ENCODE measurements at regions not wholly inside any gene's neighbourhood (a gene's known extent, or its start where the extent isn't known, plus 50 kb on each side); places are given as distances from the start of the nearest gene placed in this dataset.

GRCh38 chr3:148598619-148599018 is 99.1 kb upstream of the AGTR1 start:
- peaks cover 3% of the 10 kb centered on the region for H3K27me3 Mint-ChIP-seq (ENCODE audit: insufficient read depth, low read depth, poor library complexity)
- Histone ChIP-seq H3K27ac (ENCODE audit: low read depth) (no peak overlapping the region), H4K20me1 (replicated peaks; ENCODE audit: insufficient read depth) (no peaks in the 10 kb centered on the region), H3K36me3 (ENCODE audit: insufficient read depth) (no peaks in the 10 kb centered on the region), H3K4me2 (no peak overlapping the region), H3K79me2 (replicated peaks; ENCODE audit: insufficient read depth) (no peaks in the 10 kb centered on the region), H2AFZ (no peak overlapping the region), H3F3A (replicated peaks; ENCODE audit: low read depth) (no peaks in the 10 kb centered on the region), H3K27me3 (ENCODE audit: insufficient read depth) (no peaks in the 10 kb centered on the region), H3K4me3 (no peak overlapping the region), H3K4me1 (ENCODE audit: insufficient read depth) (no peaks in the 10 kb centered on the region), H3K9me2 (ENCODE audit: insufficient read depth) (no peaks in the 10 kb centered on the region)
- H3K4me1 Mint-ChIP-seq: no peaks in the 10 kb centered on the region
- no peaks in the 10 kb centered on the region for H3K36me3 Mint-ChIP-seq (ENCODE audit: low read depth)
- H3K27ac Mint-ChIP-seq: no peak overlapping the region
- DNase-seq (ENCODE audit: low spot score) (no peak), ATAC-seq (no peak)
- no peak for TF ChIP-seq EZH2 (IDR thresholded peaks at IDR 0.05; ENCODE audit: low read depth, unreplicated experiment)
- no peak for TF ChIP-seq ZNF331 (CRISPR knock-in tag; IDR thresholded peaks at IDR 0.05; ENCODE audit: low read depth)
- no peak for TF ChIP-seq JUNB (IDR thresholded peaks at IDR 0.05; ENCODE audit: unreplicated experiment)
- no peak for TF ChIP-seq REST (IDR thresholded peaks at IDR 0.05; ENCODE audit: unreplicated experiment)
- no peak for TF ChIP-seq ZNF114 (CRISPR knock-in tag; IDR thresholded peaks at IDR 0.05)
- no peak for TF ChIP-seq POLR2AphosphoS5 (IDR thresholded peaks at IDR 0.05; ENCODE audit: low read depth)
- TF ChIP-seq ZNF462 (CRISPR knock-in tag; IDR thresholded peaks at IDR 0.05): no peak
- no peak for TF ChIP-seq STAT1 (IDR thresholded peaks at IDR 0.05; ENCODE audit: unreplicated experiment)
- no peak for TF ChIP-seq ETS1 (IDR thresholded peaks at IDR 0.05)
- TF ChIP-seq CTCF (conservative IDR thresholded peaks at IDR 0.05; ENCODE audit: low read depth in 2 of 2): no peak
- no peak for TF ChIP-seq EZH2phosphoT487 (IDR thresholded peaks at IDR 0.05; ENCODE audit: unreplicated experiment)
- no peak for TF ChIP-seq NANOG (IDR thresholded peaks at IDR 0.05; ENCODE audit: borderline replicate concordance)
- no peak for TF ChIP-seq CREB1 (CRISPR knock-in tag; IDR thresholded peaks at IDR 0.05; ENCODE audit: low read depth)
- H3K9me3 Mint-ChIP-seq: no peaks in the 10 kb centered on the region
- no peak overlapping the region for H3K4me3 Mint-ChIP-seq

Measured in GM23338 (cell line).